Vagina (tissue), 2 donors: ENCODE measurements at regions not wholly inside any gene's neighbourhood (a gene's known extent, or its start where the extent isn't known, plus 50 kb on each side); places are given as distances from the start of the nearest gene placed in this dataset.

ENCODE experiments used
- DNase-seq, 2 donors: peaks; one replicate each; pipeline ENCODE4 v3.0.0-alpha.2; 2017; ENCODE audit errors: extremely low spot score in 2 of 2
- H3K27ac ChIP-seq: fragments of 200-600 bp; sonication (generic); one replicate; pipeline ENCODE4 v1.5.1; 2019
- H3K27me3 ChIP-seq: fragments of 200-600 bp; sonication (generic); one replicate; pipeline ENCODE4 v1.5.1; 2019
- H3K36me3 ChIP-seq, 2 donors: fragments of 200-600 bp; sonication (generic); one replicate each; pipeline ENCODE4 v1.5.1; 2017 to 2019
- H3K4me1 ChIP-seq: fragments of 200-600 bp; sonication (generic); one replicate; pipeline ENCODE4 v1.5.1; 2019
- H3K4me3 ChIP-seq, 2 donors: fragments of 200-600 bp; sonication (generic); 1 replicate in 1 of 2; 2 replicates in 1 of 2; pipeline ENCODE4 v1.5.1; 2016 to 2019
- H3K9me3 ChIP-seq: fragments of 200-600 bp; sonication (generic); one replicate; pipeline ENCODE4 v1.5.1; 2019
- POLR2A ChIP-seq, 2 donors: fragments of 450-650 bp; IDR thresholded peaks; one replicate each; pipeline ENCODE4 v1.6.1; 2017; ENCODE audit warnings: antibody characterized with exemption in 2 of 2, mild to moderate bottlenecking in 2 of 2, moderate library complexity in 2 of 2
- POLR2AphosphoS5 ChIP-seq, 2 donors: sonication (generic); formaldehyde crosslinking; IDR thresholded peaks; one replicate each; pipeline ENCODE4 v1.9.0; 2017; ENCODE audit warnings: antibody characterized with exemption in 2 of 2, mild to moderate bottlenecking in 2 of 2, low read depth in 1 of 2; ENCODE audit not compliant: insufficient read depth in 1 of 2
- intact Hi-C: fragments of 100-400 bp; cut with DNase I; formaldehyde crosslinking; loops from one replicate; pipeline ENCODE4 v1.15.1; 2023
- TF ChIP-seq, protein P1 (sequence below), 3 experiments: fragments of 450-650 bp in 2 of 3; fragments of 200-600 bp in 1 of 3; sonication (generic) in 1 of 3; IDR thresholded peaks; one replicate each; pipeline ENCODE4 v1.5.1; 2017 to 2019; ENCODE audit warnings: antibody characterized with exemption in 3 of 3, mild to moderate bottlenecking in 2 of 3, moderate library complexity in 2 of 3

DNA sequence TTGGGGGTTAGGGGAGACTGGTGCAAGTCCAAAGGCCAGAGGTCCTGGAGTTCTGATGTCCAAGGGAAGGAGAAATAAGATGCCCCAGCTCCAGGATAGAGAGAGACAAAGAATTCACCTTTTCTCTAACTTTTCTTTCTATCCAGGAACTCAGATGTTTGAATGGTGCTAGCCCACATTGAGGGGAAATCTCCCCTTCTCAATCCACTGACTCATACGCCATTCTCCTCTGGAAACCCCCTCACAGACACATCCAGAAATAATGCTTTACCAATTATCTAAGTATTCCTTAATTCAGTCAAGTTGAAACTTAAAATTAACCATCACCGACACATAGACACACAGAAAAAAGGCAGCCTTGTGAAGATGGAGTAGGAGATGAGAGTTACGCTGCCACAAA lies 1085.2 kb downstream of the NSUN3 start:
- Histone ChIP-seq H3K9me3 (no peaks in the 10 kb centered on the region), H3K4me1 (no peaks in the 10 kb centered on the region), H3K4me3 (no peak overlapping the region), H3K36me3 (no peaks in the 10 kb centered on the region), H3K27ac (no peak overlapping the region), H3K27me3 (no peaks in the 10 kb centered on the region)
- intact Hi-C loops: no loop called here
- DNase-seq: no peak
- TF ChIP-seq, protein P1, sequence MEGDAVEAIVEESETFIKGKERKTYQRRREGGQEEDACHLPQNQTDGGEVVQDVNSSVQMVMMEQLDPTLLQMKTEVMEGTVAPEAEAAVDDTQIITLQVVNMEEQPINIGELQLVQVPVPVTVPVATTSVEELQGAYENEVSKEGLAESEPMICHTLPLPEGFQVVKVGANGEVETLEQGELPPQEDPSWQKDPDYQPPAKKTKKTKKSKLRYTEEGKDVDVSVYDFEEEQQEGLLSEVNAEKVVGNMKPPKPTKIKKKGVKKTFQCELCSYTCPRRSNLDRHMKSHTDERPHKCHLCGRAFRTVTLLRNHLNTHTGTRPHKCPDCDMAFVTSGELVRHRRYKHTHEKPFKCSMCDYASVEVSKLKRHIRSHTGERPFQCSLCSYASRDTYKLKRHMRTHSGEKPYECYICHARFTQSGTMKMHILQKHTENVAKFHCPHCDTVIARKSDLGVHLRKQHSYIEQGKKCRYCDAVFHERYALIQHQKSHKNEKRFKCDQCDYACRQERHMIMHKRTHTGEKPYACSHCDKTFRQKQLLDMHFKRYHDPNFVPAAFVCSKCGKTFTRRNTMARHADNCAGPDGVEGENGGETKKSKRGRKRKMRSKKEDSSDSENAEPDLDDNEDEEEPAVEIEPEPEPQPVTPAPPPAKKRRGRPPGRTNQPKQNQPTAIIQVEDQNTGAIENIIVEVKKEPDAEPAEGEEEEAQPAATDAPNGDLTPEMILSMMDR (IDR thresholded peaks at IDR 0.05): no peak
- TF ChIP-seq POLR2A (IDR thresholded peaks at IDR 0.05): no peak
- TF ChIP-seq POLR2AphosphoS5 (IDR thresholded peaks at IDR 0.05; ENCODE audit: insufficient read depth in 1 of 2, low read depth in 1 of 2): no peak

DNA sequence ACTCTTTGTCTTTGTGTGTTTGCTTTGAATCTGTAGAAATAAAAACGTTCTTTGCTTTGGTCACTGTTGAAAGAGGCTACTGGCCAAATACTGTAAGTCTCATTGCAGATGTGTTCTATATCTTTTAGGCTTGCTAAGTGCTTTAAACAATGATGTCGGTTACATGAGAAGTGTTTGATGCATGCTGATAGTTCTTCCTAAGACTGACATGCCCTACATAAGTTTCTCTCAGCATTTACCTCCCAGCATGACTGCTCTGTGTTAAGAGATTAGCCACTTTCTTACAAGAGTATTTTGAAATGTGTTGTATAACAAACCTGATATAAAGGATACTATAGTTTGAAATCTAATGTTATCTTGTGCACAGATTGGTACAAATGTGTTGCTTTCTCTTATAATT lies 1088.7 kb downstream of the NSUN3 start:
- TF ChIP-seq POLR2AphosphoS5 (IDR thresholded peaks at IDR 0.05; ENCODE audit: insufficient read depth in 1 of 2, low read depth in 1 of 2): no peak
- no peak for TF ChIP-seq POLR2A (IDR thresholded peaks at IDR 0.05)
- TF ChIP-seq, protein P1 (IDR thresholded peaks at IDR 0.05): no peak
- intact Hi-C loops: no loop called here
- Histone ChIP-seq H3K9me3 (no peaks in the 10 kb centered on the region), H3K4me1 (no peaks in the 10 kb centered on the region), H3K4me3 (no peak overlapping the region), H3K36me3 (no peaks in the 10 kb centered on the region), H3K27ac (no peak overlapping the region), H3K27me3 (no peaks in the 10 kb centered on the region)
- no peak for DNase-seq

DNA sequence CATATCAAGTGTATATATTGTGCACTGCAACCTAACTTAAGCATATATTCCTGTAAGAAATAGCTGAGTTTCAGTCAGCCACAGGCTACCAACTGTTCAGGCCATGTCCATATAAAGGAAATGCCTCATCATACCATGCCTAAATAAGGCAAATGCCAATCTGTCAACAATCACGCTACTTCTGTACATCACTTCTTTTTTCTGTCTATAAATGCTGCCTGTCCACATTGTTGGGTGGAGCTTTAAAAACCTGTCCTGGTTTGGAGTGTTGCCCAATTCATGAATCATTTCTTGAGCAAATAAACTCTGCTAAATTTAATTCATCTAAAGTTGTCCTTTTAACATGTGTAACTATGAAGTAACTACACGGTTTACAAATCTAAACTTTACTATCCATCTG lies 1091.9 kb downstream of the NSUN3 start:
- no peak for DNase-seq
- Histone ChIP-seq H3K4me1 (no peaks in the 10 kb centered on the region), H3K27ac (no peak overlapping the region), H3K27me3 (no peaks in the 10 kb centered on the region), H3K36me3 (no peaks in the 10 kb centered on the region), H3K4me3 (no peak overlapping the region), H3K9me3 (no peaks in the 10 kb centered on the region)
- intact Hi-C loops: no loop called here
- TF ChIP-seq, protein P1 (IDR thresholded peaks at IDR 0.05): no peak
- TF ChIP-seq POLR2AphosphoS5 (IDR thresholded peaks at IDR 0.05; ENCODE audit: insufficient read depth in 1 of 2, low read depth in 1 of 2): no peak
- no peak for TF ChIP-seq POLR2A (IDR thresholded peaks at IDR 0.05)

DNA sequence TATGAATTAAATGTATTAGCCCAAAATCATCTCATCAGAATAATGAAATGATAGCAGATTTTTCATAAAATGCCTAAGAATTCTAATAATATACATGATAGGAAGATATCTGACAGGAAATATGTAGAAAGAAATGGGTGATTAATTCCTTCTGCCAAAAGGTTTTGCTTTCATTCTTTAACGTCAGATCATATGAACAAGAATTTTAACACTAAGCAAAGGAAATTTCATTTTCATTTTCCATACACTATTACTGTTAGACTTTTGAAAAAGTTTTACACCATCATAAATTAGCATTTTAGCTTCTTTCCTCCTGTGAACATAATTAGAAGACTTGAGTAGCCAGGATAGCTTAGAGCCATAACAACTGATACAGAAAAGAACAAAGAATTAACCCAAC lies 1099.9 kb downstream of the NSUN3 start:
- intact Hi-C loops: no loop called here
- no peaks in the 10 kb centered on the region for H3K36me3 ChIP-seq
- no peaks in the 10 kb centered on the region for H3K27me3 ChIP-seq
- H3K9me3 ChIP-seq: no peaks in the 10 kb centered on the region
- TF ChIP-seq POLR2A (IDR thresholded peaks at IDR 0.05): no peak
- TF ChIP-seq, protein P1 (IDR thresholded peaks at IDR 0.05): no peak
- no peak for TF ChIP-seq POLR2AphosphoS5 (IDR thresholded peaks at IDR 0.05; ENCODE audit: insufficient read depth in 1 of 2, low read depth in 1 of 2)
- no peak for DNase-seq
- no peak overlapping the region for H3K4me3 ChIP-seq
- no peak overlapping the region for H3K27ac ChIP-seq
- no peaks in the 10 kb centered on the region for H3K4me1 ChIP-seq

- Histone ChIP-seq H3K4me1 (no peaks in the 10 kb centered on the region), H3K27me3 (no peaks in the 10 kb centered on the region), H3K27ac (no peak overlapping the region), H3K4me3 (no peak overlapping the region), H3K36me3 (no peaks in the 10 kb centered on the region), H3K9me3 (no peaks in the 10 kb centered on the region)
- intact Hi-C loops: no loop called here
- TF ChIP-seq, protein P1 (IDR thresholded peaks at IDR 0.05): no peak
- TF ChIP-seq POLR2A (IDR thresholded peaks at IDR 0.05): no peak
- TF ChIP-seq POLR2AphosphoS5 (IDR thresholded peaks at IDR 0.05; ENCODE audit: insufficient read depth in 1 of 2, low read depth in 1 of 2): no peak
- DNase-seq: no peak
Observed at GRCh38 chr3:95167748-95168147, 1104.9 kb downstream of the NSUN3 start.
